ENCODE measurements at regions not wholly inside any gene's neighbourhood (a gene's known extent, or its start where the extent isn't known, plus 50 kb on each side); places are given as distances from the start of the nearest gene placed in this dataset.

GRCh38 chr14:55773984-55774545, 194.1 kb downstream of the KTN1 start:
- no peak overlapping the region for H2AK9ac ChIP-seq (replicated peaks; ENCODE audit: low read depth, low read length, poor library complexity)
- H3K4me1 ChIP-seq (ENCODE audit: control insufficient read depth, insufficient read depth, low read length): no peaks in the 10 kb centered on the region
- no peak overlapping the region for H4K91ac ChIP-seq (ENCODE audit: insufficient read depth, low read depth, low read length)
- TF ChIP-seq CEBPB (IDR thresholded peaks at IDR 0.05; ENCODE audit: low read depth, low read length) (no peak), BHLHE40 (IDR thresholded peaks at IDR 0.05; ENCODE audit: low read depth, low read length) (no peak), MXI1 (IDR thresholded peaks at IDR 0.05; ENCODE audit: borderline replicate concordance, low read depth, low read length) (no peak), MAFK (IDR thresholded peaks at IDR 0.05; ENCODE audit: low read depth, low read length) (no peak), RAD21 (IDR thresholded peaks at IDR 0.05; ENCODE audit: low read length) (no peak), RFX5 (IDR thresholded peaks at IDR 0.05; ENCODE audit: low read depth, low read length) (no peak)
- H3K4me3 ChIP-seq (ENCODE audit: insufficient read depth, low read depth, low read length): no peak overlapping the region
- no peak overlapping the region for H3K4ac ChIP-seq (ENCODE audit: low read depth, low read length)
- ATAC-seq (ENCODE audit: low read depth): no peak
- dilution Hi-C loops (cut with HindIII; ENCODE audit: low sequenced_read_pairs, unreplicated experiment) (no loop called here), in situ Hi-C loops (cut with MboI; ENCODE audit: low sequenced_read_pairs) (no loop called here), intact Hi-C loops (cut with micrococcal nuclease) (no loop called here)
- no peak overlapping the region for H3K4me2 ChIP-seq (ENCODE audit: low read depth, low read length)
- H2AK5ac ChIP-seq (ENCODE audit: low read depth, low read length): no peak overlapping the region
- no peak overlapping the region for H2BK5ac ChIP-seq (ENCODE audit: low read depth, low read length, poor library complexity, severe bottlenecking)
- H3K79me1 ChIP-seq (ENCODE audit: low read depth in 1 of 2, low read length in 2 of 2): no peaks in the 10 kb centered on the region
- H2BK120ac ChIP-seq (ENCODE audit: low read depth, low read length): no peak overlapping the region
- no peaks in the 10 kb centered on the region for H3K9me3 ChIP-seq (ENCODE audit: control insufficient read depth, insufficient read depth, low read length)
- H4K20me1 ChIP-seq (ENCODE audit: insufficient read depth, low read length): no peaks in the 10 kb centered on the region
- no peak overlapping the region for H4K8ac ChIP-seq (ENCODE audit: low read depth in 2 of 2, low read length in 2 of 2)
- CTCF ChIA-PET: no interaction called here
- no TSS peak for BruUV-seq (replicated peaks)
- no peaks in the 10 kb centered on the region for H3K9me1 ChIP-seq (ENCODE audit: insufficient read depth, low read length)
- no peak overlapping the region for H2BK20ac ChIP-seq (ENCODE audit: low read depth, low read length)
- no peak overlapping the region for H3K18ac ChIP-seq (ENCODE audit: low read depth, low read length)
- POLR2A ChIA-PET (ENCODE audit: unreplicated experiment): no interaction called here
- H3K9ac ChIP-seq (ENCODE audit: low read depth, low read length): no peak overlapping the region
- no peak for DNase-seq
- H3K27ac ChIP-seq (ENCODE audit: insufficient read depth, low read length): no peak overlapping the region
- H3K27me3 ChIP-seq (ENCODE audit: control insufficient read depth, insufficient read depth, low read length): peaks cover 19% of the 10 kb centered on the region
- no peak overlapping the region for H4K5ac ChIP-seq (ENCODE audit: low read depth, low read length)
- H3K36me3 ChIP-seq (ENCODE audit: control insufficient read depth, insufficient read depth, low read length): no peaks in the 10 kb centered on the region
- H3K23ac ChIP-seq (ENCODE audit: low read depth, low read length): no peak overlapping the region
- no peak overlapping the region for H3K14ac ChIP-seq (replicated peaks; ENCODE audit: low read depth, low read length)
- H3K56ac ChIP-seq (ENCODE audit: extremely low read depth, insufficient read depth, low read length): no peak overlapping the region
- H2AFZ ChIP-seq (replicated peaks; ENCODE audit: low read length, poor library complexity): no peak overlapping the region
- no peak overlapping the region for H2BK15ac ChIP-seq (ENCODE audit: low read depth, low read length)
- no CpG with 5 or more reads among the region's 1 CpG for WGBS, 2 experiments (ENCODE audit: extremely low coverage in 2 of 2, insufficient read length in 1 of 2)
